OCI-M1 (cell line): ENCODE measurements at regions not wholly inside any gene's neighbourhood (a gene's known extent, or its start where the extent isn't known, plus 50 kb on each side); places are given as distances from the start of the nearest gene placed in this dataset.

ENCODE experiments used
- DNase-seq: peaks from one replicate; lab custom pipeline; 2025; lab: John Stamatoyannopoulos, UW

- DNase-seq, result no peak
Measured at GRCh38 chr19:46911456-46911855, 50.7 kb downstream of the ARHGAP35 start.

- DNase-seq, result no peak
Measured at GRCh38 chr19:46913198-46913851, 52.5 kb downstream of the ARHGAP35 start.

GRCh38 chr19:46913852-46914430 is 53.1 kb downstream of the ARHGAP35 start:
- peak; percentile 91 for DNase-seq

- peak; percentile 27 for DNase-seq
Measured at GRCh38 chr19:46915386-46915785, 54.6 kb downstream of the ARHGAP35 start.

- no peak for DNase-seq
Measured at GRCh38 chr19:46917002-46917401, 56.2 kb downstream of the ARHGAP35 start.

- DNase-seq, result no peak
Measured at GRCh38 chr19:46919324-46919723, 58.5 kb downstream of the ARHGAP35 start.

- no peak for DNase-seq
Measured at GRCh38 chr19:46920362-46920761, 59.6 kb downstream of the ARHGAP35 start.

GRCh38 chr19:46921071-46921470 is 60.3 kb downstream of the ARHGAP35 start:
- DNase-seq, result no peak

- no peak for DNase-seq
Measured at GRCh38 chr19:46922465-46922864, 61.7 kb downstream of the ARHGAP35 start.

GRCh38 chr19:46924874-46925547 is 64.2 kb downstream of the ARHGAP35 start:
- DNase-seq, result no peak

GRCh38 chr19:46925548-46925950 is 64.8 kb downstream of the ARHGAP35 start:
- DNase-seq, result no peak

GRCh38 chr19:46926170-46927071 is 65.6 kb downstream of the ARHGAP35 start:
- no peak for DNase-seq

GRCh38 chr19:46927106-46927505 is 66.3 kb downstream of the ARHGAP35 start:
- DNase-seq, result no peak

- no peak for DNase-seq
Measured at GRCh38 chr19:46927893-46928292, 67.1 kb downstream of the ARHGAP35 start.

- DNase-seq, result no peak
Measured at GRCh38 chr19:46928951-46929350, 68.2 kb downstream of the ARHGAP35 start.

GRCh38 chr19:46931202-46931601 is 70.4 kb downstream of the ARHGAP35 start:
- DNase-seq, result no peak

- no peak for DNase-seq
Measured at GRCh38 chr19:46932346-46932745, 71.5 kb downstream of the ARHGAP35 start.

- no peak for DNase-seq
Measured at GRCh38 chr19:46935066-46935663, 74.4 kb downstream of the ARHGAP35 start.

GRCh38 chr19:46943150-46943946 is 76.3 kb upstream of the NPAS1 start:
- no peak for DNase-seq

- DNase-seq, result no peak
Measured at GRCh38 chr19:46944123-46944748, 75.4 kb upstream of the NPAS1 start.
